Loucy (cell line): ENCODE measurements at regions not wholly inside any gene's neighbourhood (a gene's known extent, or its start where the extent isn't known, plus 50 kb on each side); places are given as distances from the start of the nearest gene placed in this dataset.

ENCODE experiments used
- H2AFZ ChIP-seq: fragments of 200-600 bp; sonication (generic); 2 replicates; pipeline ENCODE4 v1.6.0; 2016; ENCODE audit warnings: antibody characterized with exemption, mild to moderate bottlenecking, low read length, moderate library complexity
- H3F3A ChIP-seq: fragments of 200-600 bp; 2 replicates; pipeline ENCODE4 v1.6.0; 2016; ENCODE audit warnings: antibody characterized with exemption, low read depth, mild to moderate bottlenecking
- H3K27me3 ChIP-seq: fragments of 200-600 bp; sonication (generic); 2 replicates; pipeline ENCODE4 v1.6.1; 2014; ENCODE audit warnings: low read length, mild to moderate bottlenecking; ENCODE audit not compliant: insufficient read depth, poor library complexity, severe bottlenecking
- H3K36me3 ChIP-seq: fragments of 200-600 bp; sonication (generic); 2 replicates; pipeline ENCODE4 v1.6.1; 2016; ENCODE audit warnings: low read length; ENCODE audit not compliant: insufficient read depth
- H3K4me1 ChIP-seq: fragments of 200-600 bp; sonication (generic); 2 replicates; pipeline ENCODE4 v1.5.1; 2014; ENCODE audit warnings: low read length, mild to moderate bottlenecking; ENCODE audit not compliant: insufficient read depth, poor library complexity, severe bottlenecking
- H3K4me2 ChIP-seq: fragments of 200-600 bp; sonication (generic); 2 replicates; pipeline ENCODE4 v1.6.0; 2014; ENCODE audit warnings: antibody characterized with exemption, low read length, low read depth, mild to moderate bottlenecking; ENCODE audit not compliant: poor library complexity, severe bottlenecking
- H3K4me3 ChIP-seq: fragments of 200-600 bp; sonication (generic); 2 replicates; pipeline ENCODE4 v1.5.1; 2014; ENCODE audit warnings: low read length, mild to moderate bottlenecking, mixed read lengths; ENCODE audit not compliant: poor library complexity, severe bottlenecking
- H3K79me2 ChIP-seq: fragments of 200-600 bp; sonication (generic); 2 replicates; pipeline ENCODE4 v1.6.1; 2014; ENCODE audit warnings: low read length; ENCODE audit not compliant: insufficient read depth
- H3K9ac ChIP-seq: fragments of 200-600 bp; sonication (generic); 2 replicates; pipeline ENCODE4 v1.6.0; 2014; ENCODE audit warnings: mild to moderate bottlenecking, low read depth, low read length, moderate library complexity; ENCODE audit not compliant: poor library complexity, severe bottlenecking
- H3K9me2 ChIP-seq: fragments of 200-600 bp; sonication (generic); replicated peaks from 2 replicates; pipeline ENCODE4 v1.6.1; 2016; ENCODE audit warnings: low read depth, low read length, mixed read lengths
- H3K9me3 ChIP-seq: fragments of 200-600 bp; sonication (generic); 2 replicates; pipeline ENCODE4 v1.6.1; 2014; ENCODE audit warnings: mild to moderate bottlenecking, antibody characterized with exemption, low read length, low read depth; ENCODE audit not compliant: insufficient read depth
- H4K20me1 ChIP-seq: fragments of 200-600 bp; sonication (generic); 2 replicates; pipeline ENCODE4 v1.6.0; 2014; ENCODE audit warnings: antibody characterized with exemption, low read length, mild to moderate bottlenecking; ENCODE audit not compliant: insufficient read depth, poor library complexity, severe bottlenecking
- CTCF ChIP-seq: fragments of 200-600 bp; sonication (generic); conservative IDR thresholded peaks from 2 replicates; pipeline ENCODE4 v1.5.1; 2014; ENCODE audit warnings: mild to moderate bottlenecking, antibody characterized with exemption, low read length
- EZH2phosphoT487 ChIP-seq: fragments of 200-600 bp; IDR thresholded peaks from 2 replicates; pipeline ENCODE4 v1.6.1; 2018; ENCODE audit warnings: antibody characterized with exemption, mild to moderate bottlenecking, moderate library complexity, borderline replicate concordance

GRCh38 chr15:46710401-46710960 lies 1006.8 kb upstream of the SEMA6D start:
- Histone ChIP-seq H2AFZ (no peak overlapping the region), H3K36me3 (no peaks in the 10 kb centered on the region), H3K4me1 (no peaks in the 10 kb centered on the region), H3K4me2 (no peak overlapping the region), H3K79me2 (no peaks in the 10 kb centered on the region), H3K9ac (no peak overlapping the region), H3K9me2 (no peaks in the 10 kb centered on the region), H3K27me3 (no peaks in the 10 kb centered on the region), H3K9me3 (no peaks in the 10 kb centered on the region), H3K4me3 (no peak overlapping the region), H3F3A (no peaks in the 10 kb centered on the region), H4K20me1 (no peaks in the 10 kb centered on the region)
- no peak for TF ChIP-seq CTCF
- no peak for TF ChIP-seq EZH2phosphoT487

- H3K79me2 ChIP-seq = no peaks in the 10 kb centered on the region
- H3K4me2 ChIP-seq = no peak overlapping the region
- H3K36me3 ChIP-seq = no peaks in the 10 kb centered on the region
- H3K9me2 ChIP-seq = no peaks in the 10 kb centered on the region
- H3K9ac ChIP-seq = no peak overlapping the region
- no peaks in the 10 kb centered on the region for H4K20me1 ChIP-seq
- no peaks in the 10 kb centered on the region for H3K4me1 ChIP-seq
- no peak overlapping the region for H2AFZ ChIP-seq
- H3K27me3 ChIP-seq = no peaks in the 10 kb centered on the region
- no peaks in the 10 kb centered on the region for H3F3A ChIP-seq
- no peak overlapping the region for H3K4me3 ChIP-seq
- no peaks in the 10 kb centered on the region for H3K9me3 ChIP-seq
- TF ChIP-seq EZH2phosphoT487 = no peak
- TF ChIP-seq CTCF = no peak
These were observed 1004.3 kb upstream of the SEMA6D start for GRCh38 chr15:46713045-46713444.

- Histone ChIP-seq H3K9me3 (no peaks in the 10 kb centered on the region), H4K20me1 (no peaks in the 10 kb centered on the region), H3K4me2 (no peak overlapping the region), H3K4me3 (no peak overlapping the region), H3K79me2 (no peaks in the 10 kb centered on the region), H3K27me3 (no peaks in the 10 kb centered on the region), H3K4me1 (no peaks in the 10 kb centered on the region), H3K9me2 (no peaks in the 10 kb centered on the region), H3K9ac (no peak overlapping the region), H3K36me3 (no peaks in the 10 kb centered on the region), H2AFZ (no peak overlapping the region), H3F3A (no peaks in the 10 kb centered on the region)
- TF ChIP-seq CTCF (no peak), EZH2phosphoT487 (no peak)
These were observed 1002.4 kb upstream of the SEMA6D start for GRCh38 chr15:46714950-46715349.
